ENCODE measurements at regions not wholly inside any gene's neighbourhood (a gene's known extent, or its start where the extent isn't known, plus 50 kb on each side); places are given as distances from the start of the nearest gene placed in this dataset.

GRCh38 chrX:2145692-2146367 lies 354.9 kb downstream of the DHRSX start:
- TF ChIP-seq CTCF (IDR thresholded peaks at IDR 0.05): no peak
- TF ChIP-seq POLR2A (IDR thresholded peaks at IDR 0.05): no peak
